Activated naive CD4-positive, alpha-beta T cell treated with anti-CD3 and anti-CD28 coated beads, Interleukin-2, amount 10 ng/mL, durations not matched to agents 7 days and 5 days (primary cell): ENCODE measurements at regions not wholly inside any gene's neighbourhood (a gene's known extent, or its start where the extent isn't known, plus 50 kb on each side); places are given as distances from the start of the nearest gene placed in this dataset.

Experiments
- CTCF ChIA-PET: fragments of 350-600 bp; sonication (Branson Sonifier 250); formaldehyde crosslinking; loops from one replicate; lab custom pipeline; 2021; ENCODE audit warnings: antibody characterized with exemption; lab: Charles Lee
- DNase-seq: peaks from one replicate; pipeline ENCODE4 v3.0.0-alpha.2; 2020
- H3K27ac Mint-ChIP-seq: one replicate; pipeline ENCODE4 v1.8.0; 2021; ENCODE audit warnings: mild to moderate bottlenecking, moderate library complexity, mixed read lengths
- H3K27me3 Mint-ChIP-seq: one replicate; pipeline ENCODE4 v1.8.0; 2021; ENCODE audit warnings: mild to moderate bottlenecking, mixed read lengths
- H3K36me3 Mint-ChIP-seq: one replicate; pipeline ENCODE4 v1.8.0; 2021; ENCODE audit warnings: mixed read lengths
- H3K4me1 Mint-ChIP-seq: one replicate; pipeline ENCODE4 v1.8.0; 2021; ENCODE audit warnings: mixed read lengths
- H3K4me3 Mint-ChIP-seq: one replicate; pipeline ENCODE4 v1.8.0; 2021; ENCODE audit warnings: mild to moderate bottlenecking, moderate library complexity, mixed read lengths
- H3K9me3 Mint-ChIP-seq: one replicate; pipeline ENCODE4 v1.8.0; 2021; ENCODE audit warnings: mixed read lengths

DNA sequence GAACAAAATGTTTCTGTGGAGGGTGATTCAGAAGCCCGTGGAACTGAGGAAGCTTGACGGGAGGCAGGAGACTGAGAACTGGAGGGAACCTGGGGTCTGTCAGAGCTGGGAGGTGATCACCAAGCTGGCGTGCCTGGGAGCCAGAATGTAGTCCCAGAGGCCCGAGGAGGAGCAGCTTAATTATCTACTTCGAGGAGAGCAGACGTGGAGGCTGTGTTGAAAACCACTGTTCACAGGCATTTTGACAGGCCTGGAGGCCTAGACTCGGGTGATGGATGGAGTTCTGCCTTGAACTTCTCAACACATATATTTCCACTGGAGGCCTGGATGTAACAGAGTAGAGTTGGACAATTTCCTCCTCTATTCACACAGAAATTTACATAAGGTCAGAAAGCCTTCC, 177.7 kb upstream of the SALL1 start:
- H3K4me1 Mint-ChIP-seq: no peaks in the 10 kb centered on the region
- CTCF ChIA-PET: interaction anchor here (0.6 kb wide), 1 partner anchor 18 kb away, joined by 3 read pairs; no protein-coding TSS in a partner anchor
- DNase-seq: no peak
- H3K27ac Mint-ChIP-seq: no peak overlapping the region
- H3K9me3 Mint-ChIP-seq: peaks cover 1% of the 10 kb centered on the region
- H3K36me3 Mint-ChIP-seq: no peaks in the 10 kb centered on the region
- H3K4me3 Mint-ChIP-seq: no peak overlapping the region
- no peaks in the 10 kb centered on the region for H3K27me3 Mint-ChIP-seq

DNA sequence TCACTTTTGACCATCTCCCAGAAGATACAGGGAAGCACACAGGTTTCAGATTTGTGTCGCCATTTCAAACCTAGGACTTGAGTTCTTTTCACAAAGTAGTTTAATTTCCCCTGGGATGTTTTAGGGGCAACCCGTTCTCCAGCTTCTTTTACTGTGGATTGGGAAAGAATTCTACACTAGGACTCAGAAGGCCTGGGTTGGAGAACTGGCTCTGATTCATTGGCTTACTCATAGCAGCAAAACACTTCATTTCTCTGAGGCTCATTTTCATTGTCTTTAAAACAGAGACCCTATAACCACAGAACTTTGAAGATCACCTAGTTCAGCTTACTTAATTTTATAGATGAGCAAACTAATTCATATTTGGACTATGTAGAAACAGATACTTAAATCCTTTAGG, 175.9 kb upstream of the SALL1 start:
- Mint-ChIP-seq H3K4me3 (no peak overlapping the region), H3K4me1 (no peaks in the 10 kb centered on the region)
- CTCF ChIA-PET: no interaction called here

DNA sequence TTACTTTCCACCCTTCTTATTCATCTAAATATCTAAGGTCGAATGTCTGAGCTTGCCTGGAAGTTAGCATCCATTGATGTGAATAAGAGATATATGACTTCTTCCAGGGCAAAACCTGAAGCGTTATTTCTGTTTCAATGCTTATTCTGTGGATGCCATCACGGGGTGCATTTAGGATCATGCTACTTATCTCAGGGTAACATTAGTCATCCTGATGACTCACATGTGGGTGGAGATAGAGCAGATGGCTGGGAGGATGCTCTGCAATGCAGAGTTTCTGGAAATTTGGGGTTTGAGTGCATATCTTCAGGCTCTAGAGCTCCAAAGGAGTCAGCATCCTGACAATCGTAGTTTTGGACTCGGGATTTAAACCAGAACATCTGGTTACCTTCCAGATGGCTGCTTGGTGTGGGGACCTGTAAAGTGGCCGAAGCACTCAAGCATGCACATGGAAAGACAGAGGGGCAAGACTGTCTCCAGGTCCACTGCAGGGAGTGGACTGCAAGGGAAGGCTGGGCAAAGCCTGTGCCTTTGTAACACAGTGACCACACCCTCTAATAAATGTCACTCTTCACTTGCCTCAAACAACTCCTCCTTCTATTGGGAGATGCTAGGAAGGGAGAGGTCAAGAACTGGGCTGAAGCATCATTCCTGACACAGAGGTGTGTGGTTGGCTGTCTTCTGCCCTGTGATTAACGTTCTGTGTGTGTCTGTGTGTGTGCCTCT, 175.2 kb upstream of the SALL1 start:
- peaks cover 1% of the 10 kb centered on the region for H3K9me3 Mint-ChIP-seq
- H3K36me3 Mint-ChIP-seq: no peaks in the 10 kb centered on the region
- H3K4me3 Mint-ChIP-seq: no peak overlapping the region
- H3K4me1 Mint-ChIP-seq: no peaks in the 10 kb centered on the region
- DNase-seq: no peak
- H3K27me3 Mint-ChIP-seq: no peaks in the 10 kb centered on the region
- CTCF ChIA-PET: no interaction called here
- no peak overlapping the region for H3K27ac Mint-ChIP-seq

More for the DNA sequence above, 175.9 kb upstream of the SALL1 start:
- no peaks in the 10 kb centered on the region for H3K27me3 Mint-ChIP-seq
- H3K36me3 Mint-ChIP-seq: no peaks in the 10 kb centered on the region
- no peak overlapping the region for H3K27ac Mint-ChIP-seq
- DNase-seq: no peak
- peaks cover 1% of the 10 kb centered on the region for H3K9me3 Mint-ChIP-seq

DNA sequence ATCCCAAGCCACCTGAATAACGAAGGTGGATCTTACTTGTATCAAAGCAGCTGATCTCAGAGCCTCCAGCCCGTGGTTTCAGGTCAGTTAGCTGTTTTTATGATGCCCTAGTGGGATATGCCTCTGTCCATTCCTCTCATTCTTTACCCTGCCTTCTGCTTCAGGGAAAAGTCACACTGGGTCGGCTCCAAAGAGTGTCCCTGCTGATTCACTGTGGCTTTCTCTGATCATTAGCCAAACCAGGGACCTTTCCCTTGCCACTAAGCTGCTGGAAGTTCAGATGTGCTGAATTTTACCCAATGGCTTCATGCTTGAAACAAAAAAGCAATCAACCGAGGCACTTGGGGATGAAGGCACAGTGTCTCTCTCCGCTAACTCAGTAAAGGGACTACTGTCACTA, 170.2 kb upstream of the SALL1 start:
- Mint-ChIP-seq H3K4me3 (no peak overlapping the region), H3K27me3 (no peaks in the 10 kb centered on the region), H3K9me3 (no peaks in the 10 kb centered on the region), H3K4me1 (no peaks in the 10 kb centered on the region), H3K27ac (no peak overlapping the region), H3K36me3 (no peaks in the 10 kb centered on the region)
- DNase-seq: no peak
- CTCF ChIA-PET: no interaction called here

DNA sequence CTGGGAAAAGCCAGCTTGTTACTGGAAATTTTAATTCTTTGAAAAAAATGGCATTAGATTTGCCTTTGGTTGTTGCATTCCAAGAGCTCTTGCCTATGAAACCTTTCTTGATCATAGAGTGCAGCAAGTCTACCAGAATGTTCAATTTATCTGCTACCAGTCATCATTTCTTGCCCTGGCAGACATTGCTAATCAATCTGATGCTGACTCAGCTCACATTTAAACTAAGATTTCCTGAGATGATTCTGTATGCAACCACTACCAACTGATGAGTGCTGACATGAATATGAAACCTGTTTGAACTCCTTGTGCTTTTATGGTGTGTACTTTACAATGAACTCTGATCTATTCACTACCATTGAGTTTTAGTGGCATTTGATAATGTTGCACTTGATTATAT, 166.5 kb upstream of the SALL1 start:
- Mint-ChIP-seq H3K36me3 (no peaks in the 10 kb centered on the region), H3K27me3 (no peaks in the 10 kb centered on the region), H3K4me1 (no peaks in the 10 kb centered on the region), H3K4me3 (no peak overlapping the region), H3K27ac (no peak overlapping the region), H3K9me3 (peaks cover 3% of the 10 kb centered on the region)
- CTCF ChIA-PET: no interaction called here
- no peak for DNase-seq

DNA sequence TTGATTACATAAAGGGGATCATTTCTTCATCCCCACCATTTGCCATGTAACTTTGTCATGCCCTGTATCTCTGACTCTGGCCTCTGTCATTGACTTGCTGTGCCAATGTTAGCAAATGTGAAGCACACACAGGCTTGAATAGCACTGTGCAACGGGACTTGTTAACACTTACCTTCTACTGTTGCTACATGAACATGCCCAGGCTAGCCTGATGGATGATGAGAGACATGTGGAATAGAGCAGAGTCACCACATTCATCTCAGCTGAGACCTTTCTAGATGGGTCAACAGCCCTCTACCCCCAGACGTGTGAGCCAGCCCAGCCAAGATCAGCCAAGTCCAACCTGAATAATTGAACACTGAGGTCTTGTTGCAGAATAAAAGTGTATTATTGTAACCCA, 162.1 kb upstream of the SALL1 start:
- Mint-ChIP-seq H3K27me3 (no peaks in the 10 kb centered on the region), H3K27ac (no peak overlapping the region), H3K4me3 (no peak overlapping the region), H3K9me3 (peaks cover 3% of the 10 kb centered on the region), H3K36me3 (no peaks in the 10 kb centered on the region), H3K4me1 (no peaks in the 10 kb centered on the region)
- CTCF ChIA-PET: no interaction called here
- DNase-seq: no peak

DNA sequence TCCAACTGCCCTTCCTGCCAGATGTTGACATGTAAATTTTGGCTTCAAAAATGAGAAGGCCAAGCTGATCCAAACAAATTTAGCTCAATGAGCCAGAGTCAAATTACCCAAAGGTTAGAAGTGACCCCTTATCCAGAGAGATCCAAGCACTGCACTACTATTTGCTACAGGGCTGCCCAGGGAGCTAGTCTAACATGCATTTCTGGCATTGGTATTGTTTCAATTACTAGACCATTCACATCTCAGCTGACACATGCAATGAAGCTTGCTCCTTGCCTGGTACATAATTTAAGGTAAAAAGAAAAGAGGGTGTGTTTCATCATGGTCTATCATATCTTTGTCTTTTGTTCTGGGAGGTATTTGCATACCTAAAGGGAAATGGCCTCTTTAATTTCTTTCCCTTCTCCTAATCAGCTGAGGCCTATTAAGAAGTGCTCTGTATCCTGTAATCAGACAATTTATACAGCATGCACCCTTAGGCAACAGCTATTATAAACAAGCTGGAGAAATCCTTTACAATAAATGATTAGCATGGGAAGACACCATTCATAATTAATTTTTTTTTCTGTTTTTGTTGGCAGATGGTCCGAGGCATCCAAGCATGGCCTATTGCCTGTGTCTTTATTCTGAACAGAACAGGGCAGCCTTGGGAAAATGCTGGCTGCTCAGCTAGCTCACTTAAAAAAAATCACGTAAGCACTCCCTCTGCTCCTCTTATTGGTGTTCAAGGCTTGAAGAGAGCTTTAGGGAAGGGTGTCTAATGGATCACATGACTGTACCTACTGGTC, 161.5 kb upstream of the SALL1 start:
- Mint-ChIP-seq H3K4me1 (no peaks in the 10 kb centered on the region), H3K4me3 (no peak overlapping the region), H3K36me3 (no peaks in the 10 kb centered on the region), H3K27ac (no peak overlapping the region), H3K9me3 (peaks cover 3% of the 10 kb centered on the region), H3K27me3 (no peaks in the 10 kb centered on the region)
- CTCF ChIA-PET: no interaction called here
- DNase-seq: no peak

DNA sequence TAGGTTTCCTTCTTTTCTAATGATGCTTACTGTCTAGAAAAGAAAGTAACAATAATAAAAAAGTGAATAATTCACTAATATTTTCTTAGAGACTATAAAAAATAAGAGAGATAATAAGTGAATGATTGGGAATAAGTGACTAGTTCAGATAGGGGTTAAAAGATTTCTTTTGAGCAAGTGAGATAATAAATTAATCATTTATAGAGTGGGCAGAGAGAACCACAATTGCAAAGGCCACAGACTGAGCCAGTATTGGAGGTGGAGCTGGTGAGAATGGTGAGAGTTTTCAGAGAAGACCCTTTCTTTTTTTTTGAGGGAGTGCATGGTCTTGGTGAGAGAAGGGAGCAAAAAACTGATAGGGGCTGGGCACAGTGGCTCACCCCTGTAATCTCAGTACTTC, 159.1 kb upstream of the SALL1 start:
- Mint-ChIP-seq H3K4me3 (no peak overlapping the region), H3K27me3 (no peaks in the 10 kb centered on the region), H3K9me3 (peaks cover 3% of the 10 kb centered on the region), H3K36me3 (no peaks in the 10 kb centered on the region), H3K27ac (no peak overlapping the region), H3K4me1 (no peaks in the 10 kb centered on the region)
- CTCF ChIA-PET: interaction anchor here (0.6 kb wide), 1 partner anchor 21 kb away, joined by 3 read pairs; no protein-coding TSS in a partner anchor
- no peak for DNase-seq

DNA sequence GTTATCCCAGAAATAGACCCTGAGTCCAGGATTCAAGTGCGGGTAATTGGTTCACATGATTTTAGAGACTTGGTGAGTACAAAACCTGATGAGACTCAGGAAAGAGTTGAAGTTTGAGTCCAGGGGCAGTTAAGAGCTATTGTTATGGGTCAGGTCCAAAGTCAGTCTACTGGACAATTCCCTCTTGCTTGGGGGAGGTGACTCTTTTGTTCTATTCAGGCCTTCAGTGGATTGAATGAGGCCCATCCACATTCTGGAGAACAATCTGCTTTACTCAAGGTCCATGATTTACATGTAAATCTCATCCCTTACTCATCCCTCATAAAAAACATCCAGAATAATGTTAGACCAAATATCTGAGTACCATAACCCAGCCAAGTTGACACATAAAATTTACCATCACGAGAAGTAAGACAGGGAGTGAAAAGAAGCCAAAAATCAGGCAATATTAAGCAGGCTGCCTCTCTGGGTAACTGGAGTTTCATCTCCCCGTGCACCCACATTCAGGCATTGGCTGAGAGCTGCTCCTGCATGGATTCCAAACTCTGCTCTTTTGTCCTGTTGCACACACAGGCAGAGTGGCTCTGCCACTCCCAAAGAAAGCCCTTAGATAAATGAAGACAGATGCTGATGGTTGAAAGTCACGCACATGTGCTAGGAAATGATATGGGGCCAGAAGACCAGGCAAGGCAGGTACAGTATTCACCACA, 156.0 kb upstream of the SALL1 start:
- peaks cover 3% of the 10 kb centered on the region for H3K9me3 Mint-ChIP-seq
- H3K27me3 Mint-ChIP-seq: no peaks in the 10 kb centered on the region
- H3K4me1 Mint-ChIP-seq: no peaks in the 10 kb centered on the region
- H3K4me3 Mint-ChIP-seq: no peak overlapping the region
- CTCF ChIA-PET: no interaction called here
- DNase-seq: no peak
- no peak overlapping the region for H3K27ac Mint-ChIP-seq
- H3K36me3 Mint-ChIP-seq: no peaks in the 10 kb centered on the region

DNA sequence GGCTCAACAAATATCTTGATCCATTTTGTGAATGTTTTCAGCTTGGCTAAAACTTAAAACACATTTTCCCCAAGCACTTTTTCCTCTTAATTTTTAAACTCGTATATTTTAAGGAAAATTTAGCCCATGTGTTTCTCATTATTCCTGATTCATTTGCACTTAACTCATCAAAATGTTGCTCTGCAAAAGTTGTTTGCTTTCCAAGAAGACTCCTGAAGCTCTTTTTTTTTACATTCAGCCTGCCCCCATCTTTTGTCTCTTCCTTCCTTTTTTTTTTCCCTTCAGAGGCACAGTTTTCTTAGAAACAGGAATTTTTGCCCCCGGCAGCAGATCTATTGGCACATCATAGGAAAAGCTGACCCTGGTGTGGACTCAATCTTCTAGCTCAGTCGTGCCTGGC, 155.0 kb upstream of the SALL1 start:
- Mint-ChIP-seq H3K4me3 (no peak overlapping the region), H3K4me1 (no peaks in the 10 kb centered on the region), H3K27me3 (no peaks in the 10 kb centered on the region), H3K36me3 (no peaks in the 10 kb centered on the region), H3K9me3 (peaks cover 3% of the 10 kb centered on the region), H3K27ac (no peak overlapping the region)
- DNase-seq: no peak
- CTCF ChIA-PET: no interaction called here

DNA sequence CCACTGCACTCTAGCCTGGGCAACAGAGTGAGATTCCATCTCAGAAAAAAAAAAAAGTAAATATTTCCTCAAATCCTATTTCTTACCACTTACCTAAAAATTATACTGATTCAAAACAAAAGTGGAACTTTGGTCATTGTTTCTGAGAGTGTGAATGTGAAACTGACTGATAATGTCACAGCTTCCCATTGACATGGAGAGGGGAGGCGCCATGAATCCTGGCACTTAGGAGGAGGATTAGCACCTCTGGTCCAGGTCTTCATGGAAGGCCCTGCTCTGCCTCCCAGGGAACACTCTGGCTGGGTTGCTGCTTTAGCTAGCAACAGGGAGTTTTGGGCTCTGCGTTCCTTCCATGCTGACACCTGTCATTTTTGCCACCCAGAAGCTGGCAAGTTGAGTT, 154.3 kb upstream of the SALL1 start:
- Mint-ChIP-seq H3K4me1 (no peaks in the 10 kb centered on the region), H3K27ac (no peak overlapping the region), H3K27me3 (no peaks in the 10 kb centered on the region), H3K4me3 (no peak overlapping the region), H3K36me3 (no peaks in the 10 kb centered on the region), H3K9me3 (peaks cover 3% of the 10 kb centered on the region)
- no peak for DNase-seq
- CTCF ChIA-PET: no interaction called here

DNA sequence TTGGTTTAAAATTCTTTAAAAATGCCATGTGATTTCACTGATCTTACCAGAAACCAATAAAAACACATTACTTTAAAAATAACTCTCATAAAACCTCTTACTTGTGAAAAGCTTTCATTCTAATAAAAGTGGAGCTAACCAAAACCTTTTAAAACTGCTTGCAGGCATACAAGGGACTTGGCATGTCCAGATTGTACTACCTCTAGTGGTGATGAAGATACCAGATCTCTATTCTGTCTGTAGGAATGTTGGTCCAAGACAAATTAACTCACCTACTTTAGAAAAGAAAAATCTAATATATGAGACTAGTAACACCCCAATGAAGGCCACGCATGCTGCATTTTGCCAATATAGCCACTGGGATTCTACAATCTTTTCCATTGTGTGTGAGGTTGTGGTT, 151.0 kb upstream of the SALL1 start:
- CTCF ChIA-PET: no interaction called here
- Mint-ChIP-seq H3K4me3 (no peak overlapping the region), H3K27ac (no peak overlapping the region), H3K9me3 (peaks cover 3% of the 10 kb centered on the region), H3K36me3 (no peaks in the 10 kb centered on the region), H3K27me3 (no peaks in the 10 kb centered on the region), H3K4me1 (no peaks in the 10 kb centered on the region)
- no peak for DNase-seq

DNA sequence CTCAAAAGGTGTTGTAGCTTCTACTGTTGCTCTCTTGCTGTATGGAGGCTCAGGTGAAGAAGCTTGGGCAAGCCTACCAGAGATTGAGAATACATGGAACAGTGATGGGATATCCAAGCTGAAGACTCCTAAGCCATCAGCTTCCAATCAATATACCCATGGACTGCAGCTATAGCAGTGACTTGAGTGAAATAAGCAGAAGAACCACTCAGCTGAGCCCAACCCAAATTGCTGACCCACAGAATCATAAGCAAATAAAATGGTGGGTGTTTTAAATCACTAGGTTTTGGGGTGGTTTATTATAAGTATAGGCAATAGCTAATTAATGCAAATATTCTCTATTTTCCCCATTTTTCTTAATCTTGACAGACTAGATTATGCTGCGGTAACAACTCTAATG, 147.7 kb upstream of the SALL1 start:
- H3K4me1 Mint-ChIP-seq: no peaks in the 10 kb centered on the region
- no peak for DNase-seq
- no peaks in the 10 kb centered on the region for H3K27me3 Mint-ChIP-seq
- H3K9me3 Mint-ChIP-seq: peaks cover 2% of the 10 kb centered on the region
- no peak overlapping the region for H3K4me3 Mint-ChIP-seq
- no peaks in the 10 kb centered on the region for H3K36me3 Mint-ChIP-seq
- CTCF ChIA-PET: no interaction called here
- H3K27ac Mint-ChIP-seq: no peak overlapping the region

DNA sequence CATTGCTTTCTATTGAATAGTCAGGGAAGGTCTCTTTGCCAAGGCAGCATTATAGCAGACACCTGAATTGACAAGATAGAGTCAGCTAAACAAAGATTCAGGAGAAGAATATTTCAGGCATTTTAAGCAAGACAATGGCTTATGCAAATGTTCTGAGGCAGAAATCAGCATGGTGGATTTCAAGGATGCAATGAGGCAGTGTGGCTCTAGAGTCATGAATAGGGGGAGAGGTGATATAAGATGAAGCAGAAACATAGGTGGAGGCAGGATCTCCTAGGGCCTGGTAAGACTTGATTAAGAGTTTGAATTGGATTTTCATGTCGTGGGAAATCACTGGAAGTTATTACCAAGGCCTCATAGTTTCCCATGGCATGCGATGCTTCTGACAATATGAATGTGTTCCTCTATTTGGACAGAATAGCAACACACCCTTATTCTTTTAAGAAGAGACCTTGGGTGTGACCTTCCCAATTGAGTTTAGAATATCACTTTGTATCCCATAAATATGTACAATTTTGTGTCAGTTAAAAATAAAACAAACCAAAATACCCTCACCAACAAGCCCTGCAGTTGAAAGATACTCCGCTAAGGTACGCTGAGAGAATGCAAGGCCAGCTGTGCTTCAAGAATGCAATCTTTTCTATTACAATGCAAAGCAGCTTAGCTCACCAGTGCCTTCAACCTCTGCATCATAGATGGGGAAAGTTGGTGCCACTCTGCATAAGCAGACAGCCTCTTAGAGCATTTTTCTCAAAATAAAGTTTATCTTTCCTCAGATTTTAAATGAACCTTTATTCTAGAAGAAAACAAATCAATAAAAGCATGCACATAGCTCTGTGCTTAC, 139.6 kb upstream of the SALL1 start:
- DNase-seq: no peak
- H3K9me3 Mint-ChIP-seq: no peaks in the 10 kb centered on the region
- CTCF ChIA-PET: no interaction called here
- H3K4me3 Mint-ChIP-seq: no peak overlapping the region
- H3K36me3 Mint-ChIP-seq: no peaks in the 10 kb centered on the region
- no peaks in the 10 kb centered on the region for H3K27me3 Mint-ChIP-seq
- no peaks in the 10 kb centered on the region for H3K4me1 Mint-ChIP-seq
- no peak overlapping the region for H3K27ac Mint-ChIP-seq
